ENCODE measurements at regions not wholly inside any gene's neighbourhood (a gene's known extent, or its start where the extent isn't known, plus 50 kb on each side); places are given as distances from the start of the nearest gene placed in this dataset.

DNA sequence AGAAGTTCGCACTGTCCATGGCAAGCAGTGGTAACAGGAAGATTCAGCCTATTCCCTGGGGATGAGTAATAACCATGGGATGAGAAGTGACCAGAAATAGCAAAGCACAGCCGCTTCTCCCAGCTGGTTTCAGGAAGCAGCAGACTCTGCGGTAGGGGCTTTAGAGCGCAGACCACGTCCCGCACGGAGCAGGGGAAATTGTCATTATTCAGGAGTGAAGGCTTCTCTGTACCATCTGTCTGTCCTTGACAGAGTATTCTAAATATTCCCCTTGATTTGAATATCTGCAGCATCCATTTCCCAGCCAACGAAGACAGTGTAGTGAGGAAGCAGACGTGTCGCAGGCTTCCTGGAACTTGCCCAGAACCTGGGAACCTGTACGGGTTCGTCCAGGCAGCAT, 159.6 kb downstream of the NXNL2 start:
- TF ChIP-seq, protein P1, sequence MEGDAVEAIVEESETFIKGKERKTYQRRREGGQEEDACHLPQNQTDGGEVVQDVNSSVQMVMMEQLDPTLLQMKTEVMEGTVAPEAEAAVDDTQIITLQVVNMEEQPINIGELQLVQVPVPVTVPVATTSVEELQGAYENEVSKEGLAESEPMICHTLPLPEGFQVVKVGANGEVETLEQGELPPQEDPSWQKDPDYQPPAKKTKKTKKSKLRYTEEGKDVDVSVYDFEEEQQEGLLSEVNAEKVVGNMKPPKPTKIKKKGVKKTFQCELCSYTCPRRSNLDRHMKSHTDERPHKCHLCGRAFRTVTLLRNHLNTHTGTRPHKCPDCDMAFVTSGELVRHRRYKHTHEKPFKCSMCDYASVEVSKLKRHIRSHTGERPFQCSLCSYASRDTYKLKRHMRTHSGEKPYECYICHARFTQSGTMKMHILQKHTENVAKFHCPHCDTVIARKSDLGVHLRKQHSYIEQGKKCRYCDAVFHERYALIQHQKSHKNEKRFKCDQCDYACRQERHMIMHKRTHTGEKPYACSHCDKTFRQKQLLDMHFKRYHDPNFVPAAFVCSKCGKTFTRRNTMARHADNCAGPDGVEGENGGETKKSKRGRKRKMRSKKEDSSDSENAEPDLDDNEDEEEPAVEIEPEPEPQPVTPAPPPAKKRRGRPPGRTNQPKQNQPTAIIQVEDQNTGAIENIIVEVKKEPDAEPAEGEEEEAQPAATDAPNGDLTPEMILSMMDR (IDR thresholded peaks at IDR 0.05 in 8 of 11, conservative IDR thresholded peaks at IDR 0.05 in 3 of 11), result no peak
- no peak for TF ChIP-seq POLR2A (IDR thresholded peaks at IDR 0.05)
- TF ChIP-seq POLR2AphosphoS5 (IDR thresholded peaks at IDR 0.05), result no peak

All from spleen (tissue), 7 donors.